Erythroblast (primary cell): ENCODE measurements at regions not wholly inside any gene's neighbourhood (a gene's known extent, or its start where the extent isn't known, plus 50 kb on each side); places are given as distances from the start of the nearest gene placed in this dataset.

Source experiments
- GATA1 ChIP-seq: IDR thresholded peaks from 2 replicates; pipeline ENCODE4 v1.6.1; 2011; ENCODE audit warnings: low read depth, mild to moderate bottlenecking, control low read depth, low read length, moderate library complexity
- POLR2A ChIP-seq: IDR thresholded peaks from 2 replicates; pipeline ENCODE4 v1.6.1; 2011; ENCODE audit warnings: mild to moderate bottlenecking, low read length

DNA sequence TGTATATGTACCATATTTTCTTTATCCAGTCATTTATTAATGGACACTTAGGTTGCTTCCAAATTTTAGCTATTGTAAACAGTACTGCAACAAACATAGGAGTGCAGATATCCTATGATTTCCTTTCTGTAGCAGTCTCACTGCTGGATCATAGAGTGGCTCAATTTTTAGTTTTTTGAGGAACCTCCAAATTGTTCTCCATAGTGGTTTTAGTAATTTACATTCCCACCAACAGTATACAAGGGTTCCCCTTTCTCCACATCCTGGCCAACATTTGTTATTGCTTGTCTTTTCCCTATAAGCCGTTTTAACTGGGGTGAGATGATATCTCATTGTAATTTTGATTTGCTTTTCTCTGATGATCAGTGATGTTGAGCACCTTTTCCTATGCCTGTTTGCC is 114.3 kb downstream of the TMEM17 start:
- TF ChIP-seq POLR2A (no peak), GATA1 (no peak)
